ENCODE measurements at regions not wholly inside any gene's neighbourhood (a gene's known extent, or its start where the extent isn't known, plus 50 kb on each side); places are given as distances from the start of the nearest gene placed in this dataset.

- no peak for TF ChIP-seq YY1 (IDR thresholded peaks at IDR 0.05; ENCODE audit: insufficient read depth, insufficient read length)
- no peak for TF ChIP-seq ZNF274 (IDR thresholded peaks at IDR 0.05; ENCODE audit: low read depth, low read length)
- no peak for TF ChIP-seq SUZ12 (IDR thresholded peaks at IDR 0.05; ENCODE audit: extremely low read depth, insufficient read depth, insufficient read length)
- no peak for DNase-seq (ENCODE audit: low read depth, low spot score)
- Histone ChIP-seq H3K9me3 (ENCODE audit: insufficient read depth, low read length) (no peaks in the 10 kb centered on the region), H3K4me3 (ENCODE audit: insufficient read length, low read depth) (no peak overlapping the region), H3K27me3 (ENCODE audit: insufficient read depth, insufficient read length) (no peaks in the 10 kb centered on the region), H3K36me3 (ENCODE audit: insufficient read depth, insufficient read length, low read length) (no peaks in the 10 kb centered on the region), H3K9ac (ENCODE audit: insufficient read length, low read depth) (no peak overlapping the region), H3K4me1 (ENCODE audit: insufficient read depth, insufficient read length) (no peaks in the 10 kb centered on the region)
Measured at GRCh38 chr2:116117845-116118244, 1675.4 kb downstream of the DPP10 start.

GRCh38 chr2:116132833-116133232 lies 1681.7 kb upstream of the DDX18 start:
- Histone ChIP-seq H3K27me3 (ENCODE audit: insufficient read depth, insufficient read length) (peaks cover 20% of the 10 kb centered on the region), H3K36me3 (ENCODE audit: insufficient read depth, insufficient read length, low read length) (no peaks in the 10 kb centered on the region), H3K4me1 (ENCODE audit: insufficient read depth, insufficient read length) (no peaks in the 10 kb centered on the region), H3K9ac (ENCODE audit: insufficient read length, low read depth) (no peak overlapping the region), H3K4me3 (ENCODE audit: insufficient read length, low read depth) (no peak overlapping the region), H3K9me3 (ENCODE audit: insufficient read depth, low read length) (no peaks in the 10 kb centered on the region)
- no peak for DNase-seq (ENCODE audit: low read depth, low spot score)
- TF ChIP-seq ZNF274 (IDR thresholded peaks at IDR 0.05; ENCODE audit: low read depth, low read length), result no peak

GRCh38 chr2:116133381-116133942 lies 1681.0 kb upstream of the DDX18 start:
- Histone ChIP-seq H3K27me3 (ENCODE audit: insufficient read depth, insufficient read length) (peaks cover 27% of the 10 kb centered on the region), H3K9ac (ENCODE audit: insufficient read length, low read depth) (no peak overlapping the region), H3K4me3 (ENCODE audit: insufficient read length, low read depth) (no peak overlapping the region), H3K9me3 (ENCODE audit: insufficient read depth, low read length) (no peaks in the 10 kb centered on the region), H3K36me3 (ENCODE audit: insufficient read depth, insufficient read length, low read length) (no peaks in the 10 kb centered on the region), H3K4me1 (ENCODE audit: insufficient read depth, insufficient read length) (no peaks in the 10 kb centered on the region)
- TF ChIP-seq SUZ12 (IDR thresholded peaks at IDR 0.05; ENCODE audit: extremely low read depth, insufficient read depth, insufficient read length) (no peak), ZNF274 (IDR thresholded peaks at IDR 0.05; ENCODE audit: low read depth, low read length) (no peak)
- DNase-seq (ENCODE audit: low read depth, low spot score), result no peak

GRCh38 chr2:116141891-116142474 lies 1672.5 kb upstream of the DDX18 start:
- Histone ChIP-seq H3K4me1 (ENCODE audit: insufficient read depth, insufficient read length) (peaks cover 2% of the 10 kb centered on the region), H3K9ac (ENCODE audit: insufficient read length, low read depth) (no peak overlapping the region), H3K27me3 (ENCODE audit: insufficient read depth, insufficient read length) (peaks cover 94% of the 10 kb centered on the region), H3K9me3 (ENCODE audit: insufficient read depth, low read length) (no peaks in the 10 kb centered on the region), H3K4me3 (ENCODE audit: insufficient read length, low read depth) (no peak overlapping the region), H3K36me3 (ENCODE audit: insufficient read depth, insufficient read length, low read length) (no peaks in the 10 kb centered on the region)
- no peak for DNase-seq (ENCODE audit: low read depth, low spot score)
- TF ChIP-seq SUZ12 (IDR thresholded peaks at IDR 0.05; ENCODE audit: extremely low read depth, insufficient read depth, insufficient read length) (no peak), YY1 (IDR thresholded peaks at IDR 0.05; ENCODE audit: insufficient read depth, insufficient read length) (no peak), ZNF274 (IDR thresholded peaks at IDR 0.05; ENCODE audit: low read depth, low read length) (no peak)

- Histone ChIP-seq H3K4me3 (ENCODE audit: insufficient read length, low read depth) (no peak overlapping the region), H3K36me3 (ENCODE audit: insufficient read depth, insufficient read length, low read length) (no peaks in the 10 kb centered on the region), H3K9ac (ENCODE audit: insufficient read length, low read depth) (no peak overlapping the region), H3K27me3 (ENCODE audit: insufficient read depth, insufficient read length) (peaks cover 94% of the 10 kb centered on the region), H3K9me3 (ENCODE audit: insufficient read depth, low read length) (no peaks in the 10 kb centered on the region), H3K4me1 (ENCODE audit: insufficient read depth, insufficient read length) (peaks cover 2% of the 10 kb centered on the region)
- peak; percentile 59 for DNase-seq (ENCODE audit: low read depth, low spot score)
- TF ChIP-seq YY1 (IDR thresholded peaks at IDR 0.05; ENCODE audit: insufficient read depth, insufficient read length) (no peak), ZNF274 (IDR thresholded peaks at IDR 0.05; ENCODE audit: low read depth, low read length) (no peak), SUZ12 (IDR thresholded peaks at IDR 0.05; ENCODE audit: extremely low read depth, insufficient read depth, insufficient read length) (no peak)
Measured at GRCh38 chr2:116142644-116143227, 1671.8 kb upstream of the DDX18 start.

- H3K4me3 ChIP-seq (ENCODE audit: insufficient read length, low read depth), result no peak overlapping the region
- DNase-seq (ENCODE audit: low read depth, low spot score), result no peak
- H3K9me3 ChIP-seq (ENCODE audit: insufficient read depth, low read length), result no peaks in the 10 kb centered on the region
- peaks cover 2% of the 10 kb centered on the region for H3K4me1 ChIP-seq (ENCODE audit: insufficient read depth, insufficient read length)
- no peak overlapping the region for H3K9ac ChIP-seq (ENCODE audit: insufficient read length, low read depth)
- peaks cover 97% of the 10 kb centered on the region for H3K27me3 ChIP-seq (ENCODE audit: insufficient read depth, insufficient read length)
- no peaks in the 10 kb centered on the region for H3K36me3 ChIP-seq (ENCODE audit: insufficient read depth, insufficient read length, low read length)
- TF ChIP-seq ZNF274 (IDR thresholded peaks at IDR 0.05; ENCODE audit: low read depth, low read length) (no peak), SUZ12 (IDR thresholded peaks at IDR 0.05; ENCODE audit: extremely low read depth, insufficient read depth, insufficient read length) (no peak), YY1 (IDR thresholded peaks at IDR 0.05; ENCODE audit: insufficient read depth, insufficient read length) (no peak)
Measured at GRCh38 chr2:116145031-116145430, 1669.5 kb upstream of the DDX18 start.

- TF ChIP-seq YY1 (IDR thresholded peaks at IDR 0.05; ENCODE audit: insufficient read depth, insufficient read length), result no peak
- no peak for TF ChIP-seq SUZ12 (IDR thresholded peaks at IDR 0.05; ENCODE audit: extremely low read depth, insufficient read depth, insufficient read length)
- no peak for TF ChIP-seq ZNF274 (IDR thresholded peaks at IDR 0.05; ENCODE audit: low read depth, low read length)
- H3K36me3 ChIP-seq (ENCODE audit: insufficient read depth, insufficient read length, low read length), result no peaks in the 10 kb centered on the region
- H3K9me3 ChIP-seq (ENCODE audit: insufficient read depth, low read length), result no peaks in the 10 kb centered on the region
- H3K27me3 ChIP-seq (ENCODE audit: insufficient read depth, insufficient read length), result peaks cover 83% of the 10 kb centered on the region
- H3K4me3 ChIP-seq (ENCODE audit: insufficient read length, low read depth), result no peak overlapping the region
- no peaks in the 10 kb centered on the region for H3K4me1 ChIP-seq (ENCODE audit: insufficient read depth, insufficient read length)
- no peak overlapping the region for H3K9ac ChIP-seq (ENCODE audit: insufficient read length, low read depth)
- no peak for DNase-seq (ENCODE audit: low read depth, low spot score)
Measured at GRCh38 chr2:116148361-116148760, 1666.1 kb upstream of the DDX18 start.
